DND-41 (cell line): ENCODE measurements at regions not wholly inside any gene's neighbourhood (a gene's known extent, or its start where the extent isn't known, plus 50 kb on each side); places are given as distances from the start of the nearest gene placed in this dataset.

ENCODE experiments used
- CTCF ChIP-seq: IDR thresholded peaks from 2 replicates; pipeline ENCODE4 v1.5.1; 2012; ENCODE audit warnings: borderline replicate concordance, low read length, moderate library complexity, mild to moderate bottlenecking; ENCODE audit not compliant: poor library complexity, severe bottlenecking; ENCODE audit errors: extremely low read depth
- EZH2 ChIP-seq: IDR thresholded peaks from 3 replicates; pipeline ENCODE4 v1.6.1; 2012; ENCODE audit warnings: borderline replicate concordance, low read depth, mild to moderate bottlenecking, moderate library complexity, low read length, inconsistent platforms; ENCODE audit not compliant: severe bottlenecking

GRCh38 chr12:61525331-61525730 is 734.9 kb upstream of the USP15 start:
- TF ChIP-seq CTCF (no peak), EZH2 (no peak)
